ENCODE measurements at regions not wholly inside any gene's neighbourhood (a gene's known extent, or its start where the extent isn't known, plus 50 kb on each side); places are given as distances from the start of the nearest gene placed in this dataset.

GRCh38 chr3:160090653-160091052 is 102.0 kb downstream of the IL12A start:
- no peak overlapping the region for H2AFZ ChIP-seq (ENCODE audit: low read length)
- H3K27me3 ChIP-seq (ENCODE audit: insufficient read depth, low read length, poor library complexity, severe bottlenecking): no peaks in the 10 kb centered on the region
- H3K4me1 ChIP-seq (ENCODE audit: insufficient read depth, low read length, poor library complexity, severe bottlenecking): no peaks in the 10 kb centered on the region
- H4K20me1 ChIP-seq (ENCODE audit: insufficient read depth, low read length, poor library complexity, severe bottlenecking): no peaks in the 10 kb centered on the region
- TF ChIP-seq EZH2phosphoT487 (IDR thresholded peaks at IDR 0.05; ENCODE audit: borderline replicate concordance) (no peak), CTCF (conservative IDR thresholded peaks at IDR 0.05; ENCODE audit: low read length) (no peak)
- no peaks in the 10 kb centered on the region for H3F3A ChIP-seq (ENCODE audit: low read depth)
- no peaks in the 10 kb centered on the region for H3K9me2 ChIP-seq (replicated peaks; ENCODE audit: low read depth, low read length)
- H3K9ac ChIP-seq (ENCODE audit: low read depth, low read length, poor library complexity, severe bottlenecking): no peak overlapping the region
- no peak overlapping the region for H3K4me2 ChIP-seq (ENCODE audit: low read depth, low read length, poor library complexity, severe bottlenecking)
- no peaks in the 10 kb centered on the region for H3K36me3 ChIP-seq (ENCODE audit: insufficient read depth, low read length)
- no peak overlapping the region for H3K4me3 ChIP-seq (ENCODE audit: low read length, poor library complexity, severe bottlenecking)
- no peaks in the 10 kb centered on the region for H3K79me2 ChIP-seq (ENCODE audit: insufficient read depth, low read length)
- H3K9me3 ChIP-seq (ENCODE audit: insufficient read depth, low read depth, low read length): no peaks in the 10 kb centered on the region

GRCh38 chr3:160091441-160091840 is 102.8 kb downstream of the IL12A start:
- Histone ChIP-seq H3F3A (ENCODE audit: low read depth) (no peaks in the 10 kb centered on the region), H4K20me1 (ENCODE audit: insufficient read depth, low read length, poor library complexity, severe bottlenecking) (no peaks in the 10 kb centered on the region), H3K4me2 (ENCODE audit: low read depth, low read length, poor library complexity, severe bottlenecking) (no peak overlapping the region), H3K9me3 (ENCODE audit: insufficient read depth, low read depth, low read length) (no peaks in the 10 kb centered on the region), H2AFZ (ENCODE audit: low read length) (no peak overlapping the region), H3K9ac (ENCODE audit: low read depth, low read length, poor library complexity, severe bottlenecking) (no peak overlapping the region), H3K27me3 (ENCODE audit: insufficient read depth, low read length, poor library complexity, severe bottlenecking) (no peaks in the 10 kb centered on the region), H3K36me3 (ENCODE audit: insufficient read depth, low read length) (no peaks in the 10 kb centered on the region), H3K9me2 (replicated peaks; ENCODE audit: low read depth, low read length) (no peaks in the 10 kb centered on the region), H3K79me2 (ENCODE audit: insufficient read depth, low read length) (no peaks in the 10 kb centered on the region), H3K4me1 (ENCODE audit: insufficient read depth, low read length, poor library complexity, severe bottlenecking) (no peaks in the 10 kb centered on the region), H3K4me3 (ENCODE audit: low read length, poor library complexity, severe bottlenecking) (no peak overlapping the region)
- no peak for TF ChIP-seq EZH2phosphoT487 (IDR thresholded peaks at IDR 0.05; ENCODE audit: borderline replicate concordance)
- TF ChIP-seq CTCF (conservative IDR thresholded peaks at IDR 0.05; ENCODE audit: low read length): no peak

- H3K9ac ChIP-seq (ENCODE audit: low read depth, low read length, poor library complexity, severe bottlenecking): no peak overlapping the region
- TF ChIP-seq CTCF (conservative IDR thresholded peaks at IDR 0.05; ENCODE audit: low read length): no peak
- TF ChIP-seq EZH2phosphoT487 (IDR thresholded peaks at IDR 0.05; ENCODE audit: borderline replicate concordance): no peak
- no peaks in the 10 kb centered on the region for H3F3A ChIP-seq (ENCODE audit: low read depth)
- no peaks in the 10 kb centered on the region for H3K4me1 ChIP-seq (ENCODE audit: insufficient read depth, low read length, poor library complexity, severe bottlenecking)
- H3K79me2 ChIP-seq (ENCODE audit: insufficient read depth, low read length): no peaks in the 10 kb centered on the region
- no peaks in the 10 kb centered on the region for H3K9me2 ChIP-seq (replicated peaks; ENCODE audit: low read depth, low read length)
- H3K4me2 ChIP-seq (ENCODE audit: low read depth, low read length, poor library complexity, severe bottlenecking): no peak overlapping the region
- no peaks in the 10 kb centered on the region for H3K9me3 ChIP-seq (ENCODE audit: insufficient read depth, low read depth, low read length)
- no peak overlapping the region for H3K4me3 ChIP-seq (ENCODE audit: low read length, poor library complexity, severe bottlenecking)
- no peaks in the 10 kb centered on the region for H3K27me3 ChIP-seq (ENCODE audit: insufficient read depth, low read length, poor library complexity, severe bottlenecking)
- H3K36me3 ChIP-seq (ENCODE audit: insufficient read depth, low read length): no peaks in the 10 kb centered on the region
- no peaks in the 10 kb centered on the region for H4K20me1 ChIP-seq (ENCODE audit: insufficient read depth, low read length, poor library complexity, severe bottlenecking)
- H2AFZ ChIP-seq (ENCODE audit: low read length): no peak overlapping the region
Observed at GRCh38 chr3:160092760-160093159, 104.1 kb downstream of the IL12A start.

All from Loucy (cell line).